AG08396 (cell line): ENCODE measurements at regions not wholly inside any gene's neighbourhood (a gene's known extent, or its start where the extent isn't known, plus 50 kb on each side); places are given as distances from the start of the nearest gene placed in this dataset.
A peak's percentile ranks its signal among the peaks of the same experiment; 100 is the strongest.
"Not testable (repeated sequence)": the region's sequence is repeated elsewhere in the genome, so short reads cannot be mapped to it uniquely, and the experiment has no call there.

ENCODE experiments used
- DNase-seq: peaks from one replicate; pipeline ENCODE4 v3.0.0; 2012; ENCODE audit warnings: low spot score, mixed read lengths

DNA sequence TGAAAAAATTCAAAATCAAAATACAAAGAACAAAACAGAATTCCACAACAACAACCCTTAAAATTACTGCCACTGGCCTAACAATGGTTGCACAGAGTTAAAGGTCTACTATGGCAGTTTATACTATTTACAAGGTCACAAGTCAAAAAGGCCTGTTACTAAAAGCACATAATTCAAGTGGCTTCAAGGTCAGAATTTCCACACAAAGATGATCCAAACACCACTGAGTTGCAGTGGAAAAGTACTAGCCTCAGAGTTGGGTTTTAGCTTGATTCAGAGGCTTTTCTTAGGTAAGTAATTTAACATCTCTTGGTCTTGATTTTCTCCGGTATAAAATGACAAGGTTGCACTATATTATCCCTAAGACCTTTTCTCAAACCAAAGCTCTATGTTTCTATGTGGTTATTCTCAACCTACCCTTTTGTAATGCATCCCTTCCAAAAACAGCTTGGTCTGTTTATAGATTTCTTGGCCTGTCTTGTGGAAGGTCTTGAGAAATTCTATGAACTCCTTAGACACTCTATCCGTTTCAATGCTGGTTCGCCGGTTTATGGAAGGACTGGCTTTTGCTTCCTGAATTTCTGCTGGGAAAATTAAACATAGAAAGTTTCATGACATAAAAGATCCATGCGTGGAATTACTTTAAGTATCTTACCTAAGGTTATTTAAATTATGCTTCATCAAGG is 69.5 kb downstream of the MDH2 start:
- DNase-seq = not testable (repeated sequence)

DNA sequence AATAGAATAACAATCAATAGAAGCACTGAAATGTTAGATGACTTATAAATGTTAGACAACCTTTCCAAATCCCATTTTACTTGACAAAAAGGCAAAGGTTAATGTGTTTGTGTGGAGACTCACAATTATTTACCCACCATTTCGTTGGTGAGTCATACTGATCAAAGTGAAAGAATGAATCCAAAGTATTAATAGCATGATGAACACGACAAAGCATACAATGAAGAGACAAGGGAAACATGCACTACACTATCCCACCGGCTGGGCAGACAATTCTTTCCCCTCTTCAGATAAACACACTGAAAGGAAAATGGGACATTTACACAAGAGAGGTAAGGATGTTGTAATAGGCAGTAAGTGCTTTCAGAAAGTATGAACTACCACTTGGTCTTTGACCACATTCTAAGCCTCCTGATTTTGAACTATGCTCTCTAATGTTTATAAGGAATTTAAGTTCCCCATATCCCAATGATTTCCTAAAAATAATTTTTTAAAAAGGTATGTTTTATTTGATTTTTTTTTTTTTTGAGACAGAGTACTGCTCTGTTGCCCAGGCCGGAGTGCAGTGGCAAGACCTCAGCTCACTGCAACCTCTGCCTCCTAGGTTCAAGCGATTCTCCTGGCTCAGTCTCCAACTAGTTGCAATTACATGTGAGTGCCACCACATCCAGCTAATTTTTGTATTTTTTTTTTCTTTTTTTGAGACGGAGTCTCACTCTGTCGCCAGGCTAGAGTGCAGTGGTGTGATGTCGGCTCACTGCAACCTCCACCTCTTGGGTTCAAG is 70.5 kb downstream of the MDH2 start:
- not testable (repeated sequence) for DNase-seq

DNA sequence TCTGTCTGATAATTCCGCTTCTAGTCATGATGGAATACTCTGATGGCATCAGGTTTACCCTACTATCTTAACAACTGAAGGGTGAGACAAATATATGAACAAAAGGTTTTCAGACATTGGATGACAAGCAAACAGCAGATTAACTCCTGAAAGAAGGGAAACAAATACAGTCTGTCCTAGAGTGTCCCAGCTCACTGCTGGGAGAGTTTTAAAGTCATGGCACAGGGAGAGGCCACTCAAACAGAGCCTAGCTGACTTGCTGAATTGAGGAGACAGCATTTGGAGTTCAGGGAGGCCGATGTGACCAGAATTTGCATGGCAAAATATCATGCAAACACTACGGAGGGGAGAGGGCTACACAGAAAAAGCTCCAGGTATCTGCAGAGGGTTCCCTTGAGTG is 73.1 kb downstream of the MDH2 start:
- DNase-seq = no peak

- DNase-seq = no peak
Measured at GRCh38 chr7:76122516-76123239, 74.8 kb downstream of the MDH2 start.

DNA sequence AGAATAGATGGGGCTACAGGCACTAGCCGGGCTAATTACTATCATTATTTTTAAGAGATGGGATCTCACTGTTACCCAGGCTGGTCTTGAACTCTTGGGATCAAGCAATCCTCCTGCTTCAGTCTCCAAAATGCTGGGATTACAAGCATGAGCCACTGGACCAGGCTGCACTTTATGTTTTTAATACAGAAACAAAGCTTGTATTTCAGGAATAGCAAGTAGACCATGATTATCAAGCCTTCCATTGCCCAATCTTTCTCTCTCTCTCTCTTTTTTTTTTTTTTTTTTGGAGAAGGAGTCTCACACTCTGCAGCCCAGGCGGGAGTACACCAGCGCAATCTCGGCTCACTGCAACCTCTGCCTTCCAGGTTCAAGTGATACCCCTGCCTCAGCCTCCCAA is 75.4 kb downstream of the MDH2 start:
- no peak for DNase-seq

GRCh38 chr7:76125560-76125959 is 76.1 kb upstream of the SRRM3 start:
- DNase-seq = no peak

DNA sequence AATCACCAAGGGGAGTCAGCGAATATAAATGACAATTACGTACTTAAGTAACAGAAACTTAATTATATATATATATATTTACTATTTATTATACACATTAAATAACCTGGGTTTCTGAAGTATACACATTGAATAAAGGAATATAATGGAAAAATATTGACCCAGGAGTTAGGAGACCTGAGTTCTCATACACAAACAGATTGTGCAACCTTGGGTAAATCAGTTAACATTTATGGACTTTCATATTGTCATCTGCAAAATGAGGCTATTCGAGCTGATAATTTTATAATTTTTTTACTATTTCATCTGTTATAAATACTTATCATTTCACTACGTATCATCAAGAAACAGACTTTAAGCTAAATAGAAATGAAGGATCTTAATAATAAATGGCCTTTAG is 75.1 kb upstream of the SRRM3 start:
- DNase-seq = no peak

DNA sequence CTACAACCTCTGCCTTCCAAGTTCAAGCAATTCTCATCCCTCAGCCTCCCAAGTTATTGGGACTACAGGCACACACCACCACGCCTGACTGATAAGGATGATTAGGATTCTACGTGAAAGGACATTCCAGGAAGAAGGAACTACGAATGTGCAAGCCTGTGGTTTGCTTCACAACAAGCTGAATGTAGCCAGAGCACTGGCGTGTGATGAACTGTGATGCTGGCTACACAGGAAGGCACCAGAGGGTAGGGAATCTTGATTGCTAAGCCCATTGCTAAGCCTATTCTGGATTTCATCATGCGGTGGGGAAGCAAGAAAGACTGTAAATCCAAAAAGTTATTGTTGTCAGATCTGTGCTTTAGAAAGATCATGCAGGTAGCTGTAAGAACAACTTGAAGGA is 72.3 kb upstream of the SRRM3 start:
- DNase-seq = no peak

DNA sequence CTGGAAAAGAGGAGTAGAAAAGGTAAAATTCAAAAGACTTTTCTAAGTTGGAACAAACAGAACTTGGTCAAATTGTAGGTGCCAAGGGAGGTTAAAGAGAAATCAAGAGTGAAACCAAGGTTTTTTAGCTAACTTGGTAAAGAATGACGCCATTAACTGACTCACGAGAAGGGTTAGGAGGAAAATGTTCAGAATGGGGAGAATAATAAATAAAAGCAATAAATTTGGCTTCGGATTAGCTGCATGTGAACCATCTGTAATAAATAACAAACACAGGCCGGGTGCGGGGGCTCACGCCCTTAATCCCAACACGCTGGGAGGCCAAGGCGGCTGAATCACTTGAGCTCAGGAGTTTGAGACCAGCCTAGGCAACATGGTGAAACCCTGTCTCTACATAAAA is 71.9 kb upstream of the SRRM3 start:
- DNase-seq = no peak

DNA sequence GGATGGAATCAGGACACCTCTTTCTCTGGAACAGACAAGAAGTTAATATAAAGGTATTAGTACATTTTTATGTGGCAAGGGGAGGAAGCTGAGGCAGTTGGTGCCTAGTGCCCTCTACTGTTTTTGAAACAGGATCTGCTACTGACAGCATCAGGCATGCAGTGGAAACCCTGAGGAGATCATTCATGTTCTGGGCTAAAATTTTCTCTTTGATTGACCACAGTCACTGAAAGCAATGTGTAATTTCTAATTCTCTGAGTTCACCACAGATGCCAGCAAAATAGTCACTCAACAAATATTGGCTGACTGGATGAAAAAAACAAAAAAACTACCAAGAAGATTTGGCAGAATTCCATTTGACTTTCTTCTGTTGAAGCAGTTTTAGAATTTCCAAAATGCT is 71.0 kb upstream of the SRRM3 start:
- peak; percentile 32 for DNase-seq

GRCh38 chr7:76131887-76132286 is 69.8 kb upstream of the SRRM3 start:
- DNase-seq = not testable (repeated sequence)

- DNase-seq = no peak
Measured at GRCh38 chr7:76133164-76133775, 68.4 kb upstream of the SRRM3 start.

DNA sequence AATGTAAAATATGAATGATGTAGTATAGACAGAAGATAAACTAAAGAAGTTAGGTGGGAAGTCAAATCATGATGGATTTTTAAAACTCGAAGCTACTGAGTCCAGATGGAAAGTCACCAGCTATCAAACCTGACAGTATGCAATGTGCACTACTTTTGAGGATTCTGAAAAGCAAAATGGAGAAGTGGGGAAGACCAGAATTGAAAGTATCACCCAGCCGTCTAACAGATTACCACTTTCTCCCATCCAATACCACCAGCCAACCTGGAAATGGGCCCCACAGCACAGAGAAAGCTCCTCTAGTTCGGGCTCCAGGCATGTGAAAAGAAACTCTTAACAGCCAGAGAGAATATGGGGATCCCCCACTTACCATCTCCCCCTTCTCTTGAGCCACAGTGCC is 67.9 kb upstream of the SRRM3 start:
- no peak for DNase-seq

GRCh38 chr7:76135263-76135662 is 66.4 kb upstream of the SRRM3 start:
- DNase-seq = not testable (repeated sequence)

DNA sequence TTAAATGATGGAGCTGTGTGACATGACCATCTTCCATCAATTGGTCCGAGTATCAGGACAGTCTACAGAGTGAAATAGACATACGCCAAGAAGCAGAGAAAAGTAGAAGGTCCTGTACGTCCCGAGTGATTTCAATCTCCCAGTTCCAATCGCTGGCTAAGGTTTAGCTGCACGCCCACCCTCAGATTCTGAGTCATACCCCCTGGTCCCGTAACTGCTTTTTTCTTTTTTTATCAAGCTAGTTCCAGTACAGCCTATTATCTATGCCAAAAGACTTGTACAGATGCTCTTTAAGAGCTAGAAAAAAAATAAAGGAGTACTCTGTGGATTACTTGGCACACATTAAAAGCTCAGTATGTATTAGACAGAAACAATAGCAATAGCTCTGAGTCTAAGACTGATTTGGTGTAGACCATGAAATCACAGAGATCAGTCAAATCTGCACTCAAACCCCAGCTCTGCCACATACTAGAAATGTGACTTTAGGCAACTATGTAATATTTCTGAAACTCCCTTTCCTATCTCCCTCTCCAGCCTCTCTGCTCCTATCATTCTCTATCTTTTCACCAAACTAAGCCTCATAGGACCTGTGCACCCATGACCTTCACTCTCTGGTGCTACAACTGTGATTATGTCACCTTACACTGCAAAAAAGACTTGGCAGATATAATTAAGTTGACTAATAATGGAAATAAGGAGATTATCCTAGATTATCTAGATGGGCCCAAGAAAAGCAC is 63.0 kb upstream of the SRRM3 start:
- not testable (repeated sequence) for DNase-seq

DNA sequence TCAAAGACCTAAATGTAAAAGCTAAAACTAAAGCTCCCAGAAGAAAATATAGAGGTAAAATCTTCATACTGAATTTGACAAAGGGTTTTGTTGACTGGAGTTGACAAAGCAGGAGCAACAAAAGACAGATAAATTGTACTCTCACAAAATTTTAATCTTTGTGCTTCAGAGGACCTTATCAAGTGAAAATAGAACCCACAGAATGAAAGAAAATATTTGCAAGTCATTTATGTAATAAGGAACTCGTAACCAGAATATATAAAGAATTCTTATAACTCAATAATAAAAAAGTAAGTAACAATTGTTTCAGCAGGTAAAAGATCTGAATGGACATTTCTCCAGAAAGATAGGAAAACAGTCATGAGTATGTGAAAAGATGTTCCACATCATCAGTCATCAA is 62.0 kb upstream of the SRRM3 start:
- DNase-seq = no peak

DNA sequence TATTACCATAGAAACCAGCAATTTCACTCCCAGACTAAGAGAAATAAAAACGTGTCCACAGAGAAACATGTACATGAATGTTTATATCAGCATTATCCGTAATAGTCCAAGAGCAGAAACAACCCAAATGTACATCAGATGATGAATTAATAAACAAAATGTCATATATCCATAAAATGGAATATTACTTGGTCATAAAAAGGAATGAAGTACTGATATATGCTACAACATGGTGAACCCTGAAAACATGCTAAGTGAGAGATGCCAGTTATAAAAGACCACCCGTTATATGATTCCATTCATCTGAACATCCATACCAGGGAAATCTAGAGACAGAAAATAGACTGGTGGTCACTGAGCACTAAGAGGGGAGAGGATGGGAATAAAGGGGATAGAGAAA is 61.4 kb upstream of the SRRM3 start:
- DNase-seq = not testable (repeated sequence)

- no peak for DNase-seq
Measured at GRCh38 chr7:76142861-76143260, 58.8 kb upstream of the SRRM3 start.

GRCh38 chr7:76144664-76145270 is 56.9 kb upstream of the SRRM3 start:
- DNase-seq = not testable (repeated sequence)

- DNase-seq = no peak
Measured at GRCh38 chr7:76146374-76146773, 55.3 kb upstream of the SRRM3 start.

- DNase-seq = not testable (repeated sequence)
Measured at GRCh38 chr7:76148947-76149346, 52.7 kb upstream of the SRRM3 start.
